ENCODE measurements at regions not wholly inside any gene's neighbourhood (a gene's known extent, or its start where the extent isn't known, plus 50 kb on each side); places are given as distances from the start of the nearest gene placed in this dataset.

- no peak for ATAC-seq (ENCODE audit: low read depth)
- Mint-ChIP-seq H3K4me3 (no peak overlapping the region), H3K9me3 (ENCODE audit: insufficient read depth) (peaks cover 2% of the 10 kb centered on the region), H3K27ac (no peak overlapping the region), H3K27me3 (no peaks in the 10 kb centered on the region), H3K4me1 (no peaks in the 10 kb centered on the region)
- H3K4me2 ChIP-seq (replicated peaks; ENCODE audit: low read depth, low read length, poor library complexity, severe bottlenecking), result no peak overlapping the region
- H3K9me3 ChIP-seq (ENCODE audit: control extremely low read depth in 1 of 3, control insufficient read depth in 2 of 3, insufficient read depth in 1 of 3, low read length in 2 of 3), result no peaks in the 10 kb centered on the region
- intact Hi-C loops (cut with micrococcal nuclease), result no loop called here
- WGBS (ENCODE audit: insufficient coverage), result no CpG with 5 or more reads among the region's 1 CpG
- no peaks in the 10 kb centered on the region for H3K4me1 ChIP-seq (ENCODE audit: control insufficient read depth in 2 of 2, insufficient read depth in 2 of 2, low read length in 2 of 2)
- no peak overlapping the region for H3K27ac ChIP-seq (ENCODE audit: low read length in 2 of 2)
- no peaks in the 10 kb centered on the region for H3K27me3 ChIP-seq (replicated peaks in 1 of 4; ENCODE audit: control extremely low read depth in 1 of 4, control insufficient read depth in 3 of 4, insufficient read depth in 4 of 4, low read length in 3 of 4)
- H3K9ac ChIP-seq (ENCODE audit: low read length), result no peak overlapping the region
- H3K79me2 ChIP-seq (ENCODE audit: control insufficient read depth, insufficient read depth, low read length), result no peaks in the 10 kb centered on the region
- H3K36me3 ChIP-seq (replicated peaks in 1 of 2; ENCODE audit: control extremely low read depth in 1 of 2, control insufficient read depth in 1 of 2, extremely low read depth in 1 of 2, insufficient read depth in 2 of 2, low read length in 1 of 2), result no peaks in the 10 kb centered on the region
- CTCF ChIA-PET, result no interaction called here
- H3K4me3 ChIP-seq (ENCODE audit: control extremely low read depth in 1 of 5, extremely low read depth in 1 of 5, insufficient read depth in 1 of 5, low read depth in 2 of 5, low read length in 4 of 5), result no peak overlapping the region
- TF ChIP-seq EZH2 (IDR thresholded peaks at IDR 0.05; ENCODE audit: borderline replicate concordance, insufficient read depth, low read depth, low read length, poor library complexity, severe bottlenecking) (no peak), CTCF (IDR thresholded peaks at IDR 0.05) (no peak)
- H2AFZ ChIP-seq (ENCODE audit: insufficient read depth, low read depth, low read length, poor library complexity, severe bottlenecking), result no peak overlapping the region
- DNase-seq, result no peak
- POLR2A ChIA-PET, result no interaction called here
- no peaks in the 10 kb centered on the region for H4K20me1 ChIP-seq (ENCODE audit: control insufficient read depth, insufficient read depth, low read length, poor library complexity, severe bottlenecking)
These were observed 1917.3 kb downstream of the C4orf33 start for GRCh38 chr4:131013226-131013625.

- Histone ChIP-seq H3K4me1 (ENCODE audit: control insufficient read depth in 2 of 2, insufficient read depth in 2 of 2, low read length in 2 of 2) (no peaks in the 10 kb centered on the region), H3K27ac (ENCODE audit: low read length in 2 of 2) (no peak overlapping the region), H3K9me3 (ENCODE audit: control extremely low read depth in 1 of 3, control insufficient read depth in 2 of 3, insufficient read depth in 1 of 3, low read length in 2 of 3) (no peaks in the 10 kb centered on the region), H3K79me2 (ENCODE audit: control insufficient read depth, insufficient read depth, low read length) (no peaks in the 10 kb centered on the region), H3K4me3 (ENCODE audit: control extremely low read depth in 1 of 5, extremely low read depth in 1 of 5, insufficient read depth in 1 of 5, low read depth in 2 of 5, low read length in 4 of 5) (no peak overlapping the region), H3K4me2 (replicated peaks; ENCODE audit: low read depth, low read length, poor library complexity, severe bottlenecking) (no peak overlapping the region), H3K27me3 (replicated peaks in 1 of 4; ENCODE audit: control extremely low read depth in 1 of 4, control insufficient read depth in 3 of 4, insufficient read depth in 4 of 4, low read length in 3 of 4) (no peaks in the 10 kb centered on the region), H3K9ac (ENCODE audit: low read length) (no peak overlapping the region), H4K20me1 (ENCODE audit: control insufficient read depth, insufficient read depth, low read length, poor library complexity, severe bottlenecking) (no peaks in the 10 kb centered on the region), H2AFZ (ENCODE audit: insufficient read depth, low read depth, low read length, poor library complexity, severe bottlenecking) (no peak overlapping the region), H3K36me3 (replicated peaks in 1 of 2; ENCODE audit: control extremely low read depth in 1 of 2, control insufficient read depth in 1 of 2, extremely low read depth in 1 of 2, insufficient read depth in 2 of 2, low read length in 1 of 2) (no peaks in the 10 kb centered on the region)
- CTCF ChIA-PET, result no interaction called here
- no peaks in the 10 kb centered on the region for H3K4me1 Mint-ChIP-seq
- H3K9me3 Mint-ChIP-seq (ENCODE audit: insufficient read depth), result no peaks in the 10 kb centered on the region
- POLR2A ChIA-PET, result no interaction called here
- no peak overlapping the region for H3K4me3 Mint-ChIP-seq
- no peak overlapping the region for H3K27ac Mint-ChIP-seq
- DNase-seq (no peak), ATAC-seq (ENCODE audit: low read depth) (no peak)
- intact Hi-C loops (cut with micrococcal nuclease), result no loop called here
- no peaks in the 10 kb centered on the region for H3K27me3 Mint-ChIP-seq
- WGBS (ENCODE audit: insufficient coverage), result 100% methylated on average over 1 of the region's 9 CpGs
- TF ChIP-seq EZH2 (IDR thresholded peaks at IDR 0.05; ENCODE audit: borderline replicate concordance, insufficient read depth, low read depth, low read length, poor library complexity, severe bottlenecking) (no peak), CTCF (IDR thresholded peaks at IDR 0.05) (no peak)
These were observed 1930.8 kb downstream of the C4orf33 start for GRCh38 chr4:131026771-131027170.

Data from B cell (primary cell).